ENCODE measurements at regions not wholly inside any gene's neighbourhood (a gene's known extent, or its start where the extent isn't known, plus 50 kb on each side); places are given as distances from the start of the nearest gene placed in this dataset.
"Not testable (repeated sequence)": the region's sequence is repeated elsewhere in the genome, so short reads cannot be mapped to it uniquely, and the experiment has no call there.

DNA sequence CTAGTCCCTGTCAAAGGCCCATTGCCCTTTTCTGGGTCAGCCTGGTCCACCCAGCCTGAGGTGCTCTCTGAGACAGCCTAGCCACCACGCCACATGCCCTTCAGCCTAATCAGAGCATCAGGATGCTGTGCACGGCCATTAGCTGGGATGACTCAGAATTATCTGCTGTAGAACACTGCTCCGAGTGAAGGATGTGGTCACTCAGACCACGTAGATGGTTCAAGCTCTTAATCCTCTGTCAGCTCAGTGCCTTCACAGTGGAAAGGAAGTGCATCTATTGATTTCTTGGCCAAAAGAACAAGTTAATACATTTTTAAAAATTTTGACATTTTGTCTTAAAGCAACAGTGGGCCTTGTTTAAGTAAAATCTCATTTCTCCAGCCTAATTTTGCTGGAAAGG, 557.6 kb downstream of the TUBA3C start:
- DNase-seq, result not testable (repeated sequence)

DNA sequence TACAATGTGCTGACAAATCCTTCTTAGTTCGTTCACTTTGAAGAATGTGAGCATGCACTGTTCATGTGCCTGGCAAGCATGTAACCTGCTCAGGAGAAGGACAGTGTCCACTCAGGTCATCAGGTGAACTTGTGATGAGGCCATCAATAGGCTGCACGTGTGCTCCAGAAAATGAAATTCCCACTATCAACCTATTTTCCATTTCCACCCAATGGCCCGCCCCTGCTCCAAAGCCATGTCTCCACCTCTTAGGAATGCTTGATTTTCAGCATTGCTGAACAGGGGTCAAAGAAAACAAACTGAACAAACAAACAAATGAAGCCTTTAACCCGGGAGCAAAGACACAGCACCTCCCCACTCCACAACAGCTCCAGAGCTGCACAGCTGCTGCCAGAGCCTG, 563.2 kb downstream of the TUBA3C start:
- not testable (repeated sequence) for DNase-seq

DNA sequence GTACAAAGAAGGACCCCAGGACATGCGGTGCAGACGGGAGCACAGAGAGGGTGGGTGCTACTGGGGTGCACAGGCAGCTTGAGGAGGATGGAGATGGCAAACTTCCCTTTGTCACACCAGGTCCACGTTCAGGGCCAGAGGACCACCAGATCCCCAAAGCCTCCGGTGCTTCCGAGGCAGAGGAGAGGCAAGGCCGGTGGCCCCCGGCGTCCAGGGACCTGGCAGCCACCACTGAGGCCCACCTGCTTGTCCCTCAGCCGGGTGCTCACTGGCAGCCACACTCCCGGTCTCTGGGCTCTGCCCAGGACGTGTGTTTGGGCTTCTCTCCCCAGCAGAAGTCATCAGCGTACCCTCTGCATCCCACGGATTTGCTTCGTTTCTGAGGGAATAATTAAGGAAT, 571.1 kb downstream of the TUBA3C start:
- DNase-seq, result not testable (repeated sequence)

DNA sequence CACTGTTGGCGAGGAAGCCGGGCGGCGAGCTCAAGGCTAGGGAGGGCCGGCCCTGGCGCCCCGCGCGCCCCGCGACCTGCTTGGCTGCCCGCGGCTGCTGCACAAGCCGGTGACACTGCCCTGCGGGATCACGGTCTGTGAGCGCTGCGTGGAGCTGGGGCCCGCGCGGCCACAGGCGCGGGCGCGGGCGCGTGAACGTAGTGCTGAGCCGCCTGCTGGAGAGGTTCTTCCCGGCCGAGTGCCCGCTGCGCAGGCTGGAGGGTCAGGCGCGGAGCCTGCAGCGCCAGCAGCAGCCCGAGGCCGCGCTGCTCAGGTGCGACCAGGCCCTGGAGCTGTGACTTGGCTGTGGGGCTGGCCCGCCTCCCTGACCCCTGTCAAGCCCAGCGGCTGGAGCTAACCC, 572.3 kb downstream of the TUBA3C start:
- not testable (repeated sequence) for DNase-seq

DNA sequence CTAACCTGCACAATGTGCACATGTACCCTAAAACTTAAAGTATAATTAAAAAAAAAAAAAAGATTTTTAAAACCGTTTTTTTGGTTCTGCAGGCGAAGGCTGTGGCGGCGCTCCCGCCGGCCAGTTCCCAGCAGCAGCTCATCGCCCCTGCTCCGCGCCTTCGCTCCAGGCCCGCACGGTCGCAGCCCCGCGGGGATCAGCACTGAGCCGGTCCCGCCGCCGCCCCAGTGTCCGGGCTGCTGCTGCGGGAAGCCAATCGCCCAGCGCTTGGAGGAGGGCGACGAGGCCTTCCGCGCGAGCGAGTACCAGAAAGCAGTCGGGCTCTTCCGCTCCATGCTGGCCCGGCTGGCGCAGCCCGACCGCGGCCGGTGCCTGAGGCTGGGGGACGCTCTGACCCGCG, 572.8 kb downstream of the TUBA3C start:
- not testable (repeated sequence) for DNase-seq

DNA sequence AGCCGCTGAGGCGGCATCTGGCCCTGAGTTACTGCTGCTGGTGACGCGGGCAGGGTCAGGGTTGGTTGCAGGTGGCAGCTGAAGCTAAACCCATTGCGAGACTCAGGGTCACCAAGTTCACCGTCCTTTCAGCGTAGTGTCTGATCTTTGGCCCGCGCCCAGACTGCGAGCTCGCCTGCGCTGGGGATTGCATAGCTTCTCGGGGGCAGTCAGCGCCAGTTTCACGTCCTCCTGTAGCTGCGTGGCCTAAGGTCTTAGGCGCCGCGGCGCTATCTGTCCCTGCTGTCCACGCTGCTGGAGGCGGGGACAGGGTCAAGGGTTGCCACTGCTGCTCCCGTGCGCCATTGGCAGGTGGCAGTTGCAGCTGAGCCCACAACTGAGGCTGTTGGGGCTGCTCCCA, 581.3 kb downstream of the TUBA3C start:
- not testable (repeated sequence) for DNase-seq

DNA sequence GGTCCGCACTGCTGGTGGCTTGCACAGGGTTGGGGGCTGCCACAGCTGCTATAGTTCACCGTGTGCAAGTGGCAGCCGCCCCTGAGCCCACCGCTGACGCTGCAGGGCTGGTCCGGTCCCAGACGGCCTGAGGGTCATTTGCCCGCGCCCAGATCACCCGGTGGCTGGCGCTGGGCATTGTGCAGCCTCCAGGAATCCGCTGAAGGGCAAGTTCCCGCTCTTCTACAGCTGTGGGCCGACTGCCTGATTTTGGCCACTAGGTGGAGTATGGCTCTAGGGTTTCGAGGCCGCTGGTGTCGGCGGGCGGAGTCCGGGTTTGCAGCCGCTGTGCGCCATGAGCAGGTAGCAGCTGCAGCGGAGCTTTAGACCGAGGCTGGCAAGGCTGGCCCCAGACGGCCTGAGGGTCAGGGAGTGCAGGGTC, 581.8 kb downstream of the TUBA3C start:
- DNase-seq, result not testable (repeated sequence)

DNA sequence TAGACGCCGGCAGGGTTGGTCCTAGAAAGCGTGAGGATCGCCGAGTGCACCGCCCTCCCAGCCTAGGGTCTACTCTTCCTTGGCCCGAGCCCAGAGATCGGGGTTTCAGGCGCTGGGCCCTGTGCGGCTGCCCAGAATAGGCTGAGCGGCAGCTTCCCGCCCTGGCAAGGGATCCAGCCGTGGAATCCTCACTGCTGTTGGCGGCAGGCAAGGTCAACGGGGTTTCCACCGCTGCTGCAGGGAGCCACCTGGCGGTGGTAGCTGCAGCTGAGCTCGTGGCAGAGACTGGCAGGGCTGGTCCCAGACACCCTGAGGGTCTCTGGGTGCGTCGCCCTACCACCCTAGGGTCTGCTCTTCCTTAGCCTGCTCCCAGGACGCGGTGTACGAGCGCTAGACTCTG, 583.1 kb downstream of the TUBA3C start:
- not testable (repeated sequence) for DNase-seq

DNA sequence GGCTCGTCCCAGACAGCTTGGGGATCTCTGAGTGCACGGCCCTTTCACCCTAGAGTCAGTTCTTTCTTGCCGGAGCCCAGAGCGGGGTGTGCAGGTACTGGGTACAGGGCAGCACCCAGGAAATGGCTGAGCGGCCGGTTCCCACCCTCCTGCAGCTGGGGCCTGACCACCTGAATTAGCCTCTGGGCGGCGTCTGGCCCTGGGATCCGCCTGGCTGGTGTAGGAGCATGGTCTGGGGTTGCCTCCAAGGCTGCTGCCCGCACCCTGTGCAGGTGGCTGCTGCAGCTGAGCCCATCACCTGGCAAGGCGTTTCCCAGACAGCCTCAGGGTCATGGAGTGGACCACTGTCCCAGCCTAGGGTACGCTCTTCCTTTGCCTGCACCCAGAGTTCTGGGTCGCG, 583.7 kb downstream of the TUBA3C start:
- not testable (repeated sequence) for DNase-seq

DNA sequence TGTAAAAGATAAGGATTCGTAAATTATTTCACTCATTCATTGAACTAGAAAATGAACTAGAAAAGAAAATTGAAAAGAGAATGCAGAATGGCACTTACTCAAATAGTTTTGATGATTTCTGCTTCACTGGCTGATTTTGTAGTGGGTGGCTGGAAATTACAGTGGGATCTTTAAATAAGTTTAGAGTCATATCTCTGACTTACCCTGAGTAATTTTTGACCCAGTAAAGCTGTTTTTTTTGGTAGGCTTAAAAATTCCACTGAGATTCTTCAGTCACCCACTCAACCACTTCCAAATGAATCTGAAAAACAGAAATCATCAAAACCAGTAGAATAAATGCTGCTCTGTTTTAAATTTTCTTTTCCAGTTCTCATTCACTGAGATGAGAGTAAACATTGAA, 604.5 kb downstream of the TUBA3C start:
- not testable (repeated sequence) for DNase-seq

DNA sequence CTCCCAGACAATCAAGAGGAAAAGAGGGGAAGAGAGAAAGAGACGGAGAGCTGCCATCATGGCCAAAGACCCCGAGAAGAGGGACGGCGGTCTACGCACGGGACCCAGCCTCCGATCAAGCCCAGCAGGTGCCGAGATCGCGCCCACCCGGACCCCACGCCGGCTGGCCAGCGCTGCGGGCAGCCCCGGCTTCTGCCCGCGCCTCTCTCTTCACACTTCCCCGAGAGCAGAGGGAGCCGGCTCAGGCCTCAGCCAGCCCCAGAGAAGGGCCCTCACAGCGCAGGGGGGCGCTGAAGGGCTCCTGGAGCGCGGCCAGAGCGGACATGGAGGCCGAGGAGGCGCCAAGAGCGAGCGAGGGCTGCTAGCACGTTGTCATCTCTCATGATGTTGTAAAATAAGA, 613.7 kb downstream of the TUBA3C start:
- DNase-seq, result not testable (repeated sequence)

Data from stimulated activated CD4-positive, alpha-beta T cell treated with anti-CD3 and anti-CD28 coated beads, Interleukin-4, amount 100 ng/mL, for 1 hour (primary cell).